DND-41 (cell line): ENCODE measurements at regions not wholly inside any gene's neighbourhood (a gene's known extent, or its start where the extent isn't known, plus 50 kb on each side); places are given as distances from the start of the nearest gene placed in this dataset.

Source experiments
- ATAC-seq: fragments of 200-7000 bp; cut with Tn5 transposase; 3 replicates; pipeline ENCODE4 v1.9.1; 2021; ENCODE audit warnings: low read depth; ENCODE audit not compliant: insufficient read depth
- DNase-seq: peaks from one replicate; pipeline ENCODE4 v3.0.0-alpha.2; 2020
- H2AFZ ChIP-seq: 2 replicates; pipeline ENCODE4 v1.6.0; 2012; ENCODE audit warnings: low read depth, low read length
- H3K27ac ChIP-seq: 2 replicates; pipeline ENCODE4 v1.5.1; 2012; ENCODE audit warnings: low read length, inconsistent platforms
- H3K27me3 ChIP-seq: fragments of 200-600 bp; sonication (generic); 2 replicates; pipeline ENCODE4 v1.6.0; 2012; ENCODE audit warnings: low read length, mild to moderate bottlenecking, inconsistent platforms; ENCODE audit not compliant: insufficient read depth, poor library complexity
- H3K36me3 ChIP-seq: 2 replicates; pipeline ENCODE4 v1.5.1; 2012; ENCODE audit warnings: low read length, inconsistent platforms; ENCODE audit not compliant: insufficient read depth
- H3K4me1 ChIP-seq: 2 replicates; pipeline ENCODE4 v1.5.1; 2012; ENCODE audit warnings: mild to moderate bottlenecking, low read length; ENCODE audit not compliant: insufficient read depth
- H3K4me2 ChIP-seq: 2 replicates; pipeline ENCODE4 v1.6.0; 2012; ENCODE audit warnings: mild to moderate bottlenecking, moderate library complexity, low read length, inconsistent platforms; ENCODE audit not compliant: insufficient read depth
- H3K4me3 ChIP-seq, 2 experiments: fragments of 200-600 bp in 1 of 2; shearing (Covaris generic) in 1 of 2; 2 replicates each; pipeline ENCODE4 v1.5.1; 2012 to 2016; ENCODE audit warnings: inconsistent platforms in 2 of 2, low read length in 2 of 2, mild to moderate bottlenecking in 2 of 2, low read depth in 1 of 2, moderate library complexity in 1 of 2
- H3K79me2 ChIP-seq: 2 replicates; pipeline ENCODE4 v1.6.0; 2012; ENCODE audit warnings: low read length, inconsistent platforms; ENCODE audit not compliant: insufficient read depth
- H3K9ac ChIP-seq: 2 replicates; pipeline ENCODE4 v1.6.0; 2012; ENCODE audit warnings: low read depth, mild to moderate bottlenecking, inconsistent platforms, low read length, moderate library complexity
- H3K9me3 ChIP-seq: 2 replicates; pipeline ENCODE4 v1.5.1; 2012; ENCODE audit warnings: low read length, moderate library complexity, mild to moderate bottlenecking, inconsistent platforms; ENCODE audit not compliant: insufficient read depth, severe bottlenecking
- H4K20me1 ChIP-seq: 2 replicates; pipeline ENCODE4 v1.6.0; 2012; ENCODE audit warnings: low read length; ENCODE audit not compliant: insufficient read depth
- EZH2 ChIP-seq: IDR thresholded peaks from 3 replicates; pipeline ENCODE4 v1.6.1; 2012; ENCODE audit warnings: borderline replicate concordance, low read depth, mild to moderate bottlenecking, moderate library complexity, low read length, inconsistent platforms; ENCODE audit not compliant: severe bottlenecking
- TF ChIP-seq, protein P1 (sequence below): IDR thresholded peaks from 2 replicates; pipeline ENCODE4 v1.5.1; 2012; ENCODE audit warnings: borderline replicate concordance, low read length, moderate library complexity, mild to moderate bottlenecking; ENCODE audit not compliant: poor library complexity, severe bottlenecking; ENCODE audit errors: extremely low read depth

DNA sequence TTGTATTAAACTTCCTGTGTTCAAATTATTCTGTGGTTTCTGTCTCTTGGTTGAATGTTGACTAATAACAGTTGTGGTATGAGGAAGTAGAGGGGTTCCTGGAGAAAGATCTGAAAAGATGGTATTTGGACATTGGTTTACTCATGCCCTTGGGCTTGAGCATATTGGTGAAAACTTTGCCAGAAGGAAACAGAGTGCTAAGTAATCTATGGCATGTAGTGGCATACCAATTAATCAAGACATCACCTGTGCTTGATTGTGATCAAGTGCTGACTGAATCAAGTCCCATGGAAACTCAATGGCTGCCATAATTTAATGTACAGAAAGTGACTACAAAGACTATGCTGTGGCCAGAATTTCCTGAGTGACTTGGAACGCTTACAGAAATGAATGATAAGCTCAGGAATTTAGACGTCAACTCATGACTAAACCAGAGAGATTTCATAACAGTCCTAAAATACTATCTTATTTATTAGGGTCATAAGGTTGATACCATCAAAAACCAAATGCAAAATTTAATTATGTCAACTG lies 2062.9 kb downstream of the ARAP2 start:
- Histone ChIP-seq H4K20me1 (no peaks in the 10 kb centered on the region), H3K4me1 (no peaks in the 10 kb centered on the region), H3K9ac (no peak overlapping the region), H3K9me3 (no peaks in the 10 kb centered on the region), H3K27ac (no peak overlapping the region), H3K36me3 (no peaks in the 10 kb centered on the region), H3K4me3 (no peak overlapping the region), H3K79me2 (no peaks in the 10 kb centered on the region), H3K27me3 (no peaks in the 10 kb centered on the region), H2AFZ (no peak overlapping the region), H3K4me2 (no peak overlapping the region)
- TF ChIP-seq, protein P1, sequence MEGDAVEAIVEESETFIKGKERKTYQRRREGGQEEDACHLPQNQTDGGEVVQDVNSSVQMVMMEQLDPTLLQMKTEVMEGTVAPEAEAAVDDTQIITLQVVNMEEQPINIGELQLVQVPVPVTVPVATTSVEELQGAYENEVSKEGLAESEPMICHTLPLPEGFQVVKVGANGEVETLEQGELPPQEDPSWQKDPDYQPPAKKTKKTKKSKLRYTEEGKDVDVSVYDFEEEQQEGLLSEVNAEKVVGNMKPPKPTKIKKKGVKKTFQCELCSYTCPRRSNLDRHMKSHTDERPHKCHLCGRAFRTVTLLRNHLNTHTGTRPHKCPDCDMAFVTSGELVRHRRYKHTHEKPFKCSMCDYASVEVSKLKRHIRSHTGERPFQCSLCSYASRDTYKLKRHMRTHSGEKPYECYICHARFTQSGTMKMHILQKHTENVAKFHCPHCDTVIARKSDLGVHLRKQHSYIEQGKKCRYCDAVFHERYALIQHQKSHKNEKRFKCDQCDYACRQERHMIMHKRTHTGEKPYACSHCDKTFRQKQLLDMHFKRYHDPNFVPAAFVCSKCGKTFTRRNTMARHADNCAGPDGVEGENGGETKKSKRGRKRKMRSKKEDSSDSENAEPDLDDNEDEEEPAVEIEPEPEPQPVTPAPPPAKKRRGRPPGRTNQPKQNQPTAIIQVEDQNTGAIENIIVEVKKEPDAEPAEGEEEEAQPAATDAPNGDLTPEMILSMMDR = no peak
- no peak for TF ChIP-seq EZH2
- ATAC-seq (no peak), DNase-seq (no peak)

GRCh38 chr4:34181891-34182290 lies 2062.4 kb downstream of the ARAP2 start:
- Histone ChIP-seq H3K9me3 (no peaks in the 10 kb centered on the region), H3K27me3 (no peaks in the 10 kb centered on the region), H3K27ac (no peak overlapping the region), H3K9ac (no peak overlapping the region), H3K4me3 (no peak overlapping the region), H4K20me1 (no peaks in the 10 kb centered on the region), H3K79me2 (no peaks in the 10 kb centered on the region), H3K4me1 (no peaks in the 10 kb centered on the region), H3K4me2 (no peak overlapping the region), H2AFZ (no peak overlapping the region), H3K36me3 (no peaks in the 10 kb centered on the region)
- ATAC-seq (no peak), DNase-seq (no peak)
- TF ChIP-seq EZH2 = no peak
- TF ChIP-seq, protein P1 = no peak

DNA sequence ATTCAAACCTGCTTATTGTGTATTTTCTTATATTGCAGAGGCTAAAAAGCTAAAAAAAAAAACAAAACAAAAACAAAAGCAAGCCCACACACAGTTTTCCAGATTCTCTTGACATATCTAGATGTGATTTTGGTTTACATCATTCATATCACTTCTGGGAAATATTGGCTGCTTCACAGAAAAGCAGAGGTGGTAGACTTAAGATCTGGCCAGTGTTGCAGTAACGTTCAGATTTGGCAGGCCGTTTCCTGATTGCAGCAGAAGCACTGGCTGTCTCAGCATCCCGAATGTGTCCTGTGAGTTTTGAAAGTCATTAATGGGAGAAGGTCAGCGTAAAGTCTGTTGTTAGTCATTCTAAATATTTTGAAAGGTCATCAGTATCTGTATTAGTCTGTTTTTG lies 2062.0 kb downstream of the ARAP2 start:
- H3K27ac ChIP-seq = no peak overlapping the region
- no peak overlapping the region for H2AFZ ChIP-seq

More for the DNA sequence above, 2062.0 kb downstream of the ARAP2 start:
- Histone ChIP-seq H3K79me2 (no peaks in the 10 kb centered on the region), H3K4me1 (no peaks in the 10 kb centered on the region), H3K9me3 (no peaks in the 10 kb centered on the region), H3K4me3 (no peak overlapping the region), H3K27me3 (no peaks in the 10 kb centered on the region), H3K9ac (no peak overlapping the region), H3K36me3 (no peaks in the 10 kb centered on the region), H3K4me2 (no peak overlapping the region), H4K20me1 (no peaks in the 10 kb centered on the region)
- ATAC-seq = no peak
- no peak for DNase-seq
- TF ChIP-seq, protein P1 = no peak
- TF ChIP-seq EZH2 = no peak
